ENCODE measurements at regions not wholly inside any gene's neighbourhood (a gene's known extent, or its start where the extent isn't known, plus 50 kb on each side); places are given as distances from the start of the nearest gene placed in this dataset.

GRCh38 chr10:43882711-43883110 is 234.0 kb upstream of the ZNF32 start:
- H3K27ac ChIP-seq (ENCODE audit: low read depth in 1 of 2, low read length in 2 of 2) = no peak overlapping the region
- no peak overlapping the region for H3K4me3 ChIP-seq (ENCODE audit: low read depth in 1 of 3, low read length in 3 of 3)
- 82% methylated on average over 2 of the region's 2 CpGs for WGBS
- TF ChIP-seq FOXA2 (IDR thresholded peaks at IDR 0.05) = no peak
- no peak for TF ChIP-seq EGR1 (IDR thresholded peaks at IDR 0.05; ENCODE audit: low read depth in 2 of 2)
- TF ChIP-seq, protein P1, sequence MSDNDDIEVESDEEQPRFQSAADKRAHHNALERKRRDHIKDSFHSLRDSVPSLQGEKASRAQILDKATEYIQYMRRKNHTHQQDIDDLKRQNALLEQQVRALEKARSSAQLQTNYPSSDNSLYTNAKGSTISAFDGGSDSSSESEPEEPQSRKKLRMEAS (IDR thresholded peaks at IDR 0.05) = no peak
- TF ChIP-seq ZBTB33 (IDR thresholded peaks at IDR 0.05) = no peak
- no peak for TF ChIP-seq YY1 (IDR thresholded peaks at IDR 0.05)
- no peak for TF ChIP-seq RXRA (IDR thresholded peaks at IDR 0.05)
- TF ChIP-seq, protein P2, sequence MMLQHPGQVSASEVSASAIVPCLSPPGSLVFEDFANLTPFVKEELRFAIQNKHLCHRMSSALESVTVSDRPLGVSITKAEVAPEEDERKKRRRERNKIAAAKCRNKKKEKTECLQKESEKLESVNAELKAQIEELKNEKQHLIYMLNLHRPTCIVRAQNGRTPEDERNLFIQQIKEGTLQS (IDR thresholded peaks at IDR 0.05) = no peak
- TF ChIP-seq NR2F2 (IDR thresholded peaks at IDR 0.05) = no peak
- TF ChIP-seq CTCF (IDR thresholded peaks at IDR 0.05; ENCODE audit: low read depth, low read length, missing input control) = no peak
- no peak for TF ChIP-seq TAF1 (conservative IDR thresholded peaks at IDR 0.05)
- no peak for TF ChIP-seq RAD21 (IDR thresholded peaks at IDR 0.05)
- TF ChIP-seq FOXA1 (IDR thresholded peaks at IDR 0.05) = no peak
- TF ChIP-seq HNF4A (conservative IDR thresholded peaks at IDR 0.05) = no peak
- no peak for TF ChIP-seq HNF4G (IDR thresholded peaks at IDR 0.05)
- no peak for TF ChIP-seq JUND (IDR thresholded peaks at IDR 0.05)
- no peak for TF ChIP-seq REST (IDR thresholded peaks at IDR 0.05)
- TF ChIP-seq GABPA (IDR thresholded peaks at IDR 0.05 in 1 of 2, conservative IDR thresholded peaks at IDR 0.05 in 1 of 2) = no peak
- no peak for TF ChIP-seq SP1 (IDR thresholded peaks at IDR 0.05)
- H3K36me3 ChIP-seq (ENCODE audit: control insufficient read depth in 4 of 4, insufficient read depth in 3 of 4, low read depth in 1 of 4, low read length in 3 of 4) = no peaks in the 10 kb centered on the region
- H3K9ac ChIP-seq (ENCODE audit: low read depth in 1 of 2, low read length in 2 of 2) = no peak overlapping the region
- DNase-seq (ENCODE audit: low spot score) = no peak
- H3K27me3 ChIP-seq (ENCODE audit: control insufficient read depth in 4 of 4, insufficient read depth in 4 of 4, low read length in 3 of 4) = peaks cover 0 to 4% (median 0%) of the 10 kb centered on the region in 4 donors
- no peaks in the 10 kb centered on the region for H3K4me1 ChIP-seq (ENCODE audit: control insufficient read depth in 4 of 4, insufficient read depth in 4 of 4, low read length in 3 of 4)
- no peaks in the 10 kb centered on the region for H3K9me3 ChIP-seq (ENCODE audit: control insufficient read depth in 4 of 4, low read length in 3 of 4)

Data from liver (tissue), 8 donors.